ENCODE measurements at regions not wholly inside any gene's neighbourhood (a gene's known extent, or its start where the extent isn't known, plus 50 kb on each side); places are given as distances from the start of the nearest gene placed in this dataset.

DNA sequence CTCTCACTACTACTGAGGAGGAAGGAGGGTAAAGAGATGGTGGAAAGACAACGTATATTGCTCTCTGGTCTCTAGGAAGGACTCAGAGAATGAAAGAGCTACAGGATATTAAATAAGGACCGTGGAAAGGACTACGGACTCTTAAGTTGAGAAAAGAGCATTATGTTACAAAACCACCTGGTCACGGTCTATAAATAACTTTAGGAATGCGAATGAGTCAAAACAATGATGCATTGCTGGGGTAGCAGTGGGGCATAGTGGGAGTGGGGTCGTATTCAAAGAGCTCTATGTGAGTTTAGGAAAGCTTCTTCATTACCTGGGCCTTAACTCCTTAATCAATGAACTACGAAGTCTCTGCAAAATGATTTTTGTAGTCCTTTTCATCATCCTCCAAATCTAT, 295.7 kb upstream of the SOX14 start:
- no peak overlapping the region for H2AFZ ChIP-seq (ENCODE audit: low read depth, low read length)
- no peak overlapping the region for H3K4me3 ChIP-seq (ENCODE audit: insufficient read depth, low read depth, low read length)
- no peak overlapping the region for H3K9ac ChIP-seq (ENCODE audit: low read length)
- no peak overlapping the region for H3K27ac ChIP-seq (ENCODE audit: low read depth, low read length)
- H3K36me3 ChIP-seq (ENCODE audit: insufficient read depth, low read length) = no peaks in the 10 kb centered on the region
- no peaks in the 10 kb centered on the region for H3K9me3 ChIP-seq (ENCODE audit: insufficient read depth, low read depth, low read length)
- H4K20me1 ChIP-seq (ENCODE audit: insufficient read depth, low read length) = no peaks in the 10 kb centered on the region
- no peak overlapping the region for H3K4me3 Mint-ChIP-seq (ENCODE audit: unreplicated experiment)
- H3K36me3 Mint-ChIP-seq (ENCODE audit: low read depth, unreplicated experiment) = no peaks in the 10 kb centered on the region
- no peaks in the 10 kb centered on the region for H3K79me2 ChIP-seq (ENCODE audit: insufficient read depth, low read length)
- peaks cover 2% of the 10 kb centered on the region for H3K27me3 Mint-ChIP-seq (ENCODE audit: low read depth, unreplicated experiment)
- TF ChIP-seq EZH2 (IDR thresholded peaks at IDR 0.05; ENCODE audit: insufficient read depth, low read length) = no peak
- TF ChIP-seq, protein P1, sequence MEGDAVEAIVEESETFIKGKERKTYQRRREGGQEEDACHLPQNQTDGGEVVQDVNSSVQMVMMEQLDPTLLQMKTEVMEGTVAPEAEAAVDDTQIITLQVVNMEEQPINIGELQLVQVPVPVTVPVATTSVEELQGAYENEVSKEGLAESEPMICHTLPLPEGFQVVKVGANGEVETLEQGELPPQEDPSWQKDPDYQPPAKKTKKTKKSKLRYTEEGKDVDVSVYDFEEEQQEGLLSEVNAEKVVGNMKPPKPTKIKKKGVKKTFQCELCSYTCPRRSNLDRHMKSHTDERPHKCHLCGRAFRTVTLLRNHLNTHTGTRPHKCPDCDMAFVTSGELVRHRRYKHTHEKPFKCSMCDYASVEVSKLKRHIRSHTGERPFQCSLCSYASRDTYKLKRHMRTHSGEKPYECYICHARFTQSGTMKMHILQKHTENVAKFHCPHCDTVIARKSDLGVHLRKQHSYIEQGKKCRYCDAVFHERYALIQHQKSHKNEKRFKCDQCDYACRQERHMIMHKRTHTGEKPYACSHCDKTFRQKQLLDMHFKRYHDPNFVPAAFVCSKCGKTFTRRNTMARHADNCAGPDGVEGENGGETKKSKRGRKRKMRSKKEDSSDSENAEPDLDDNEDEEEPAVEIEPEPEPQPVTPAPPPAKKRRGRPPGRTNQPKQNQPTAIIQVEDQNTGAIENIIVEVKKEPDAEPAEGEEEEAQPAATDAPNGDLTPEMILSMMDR (IDR thresholded peaks at IDR 0.05; ENCODE audit: insufficient read depth, low read depth, low read length) = no peak
- FAIRE-seq = no peak
- no peaks in the 10 kb centered on the region for H3K27me3 ChIP-seq (ENCODE audit: insufficient read depth, low read length)
- H3K4me1 ChIP-seq (ENCODE audit: insufficient read depth, low read length) = no peaks in the 10 kb centered on the region
- no peaks in the 10 kb centered on the region for H3K9me3 Mint-ChIP-seq (ENCODE audit: unreplicated experiment)
- H3K4me2 ChIP-seq (ENCODE audit: low read length) = no peak overlapping the region
- no peak overlapping the region for H3K27ac Mint-ChIP-seq (ENCODE audit: unreplicated experiment)
- peaks cover 4% of the 10 kb centered on the region for H3K4me1 Mint-ChIP-seq (ENCODE audit: low read depth, unreplicated experiment)
- no peak for DNase-seq (ENCODE audit: low read depth)

DNA sequence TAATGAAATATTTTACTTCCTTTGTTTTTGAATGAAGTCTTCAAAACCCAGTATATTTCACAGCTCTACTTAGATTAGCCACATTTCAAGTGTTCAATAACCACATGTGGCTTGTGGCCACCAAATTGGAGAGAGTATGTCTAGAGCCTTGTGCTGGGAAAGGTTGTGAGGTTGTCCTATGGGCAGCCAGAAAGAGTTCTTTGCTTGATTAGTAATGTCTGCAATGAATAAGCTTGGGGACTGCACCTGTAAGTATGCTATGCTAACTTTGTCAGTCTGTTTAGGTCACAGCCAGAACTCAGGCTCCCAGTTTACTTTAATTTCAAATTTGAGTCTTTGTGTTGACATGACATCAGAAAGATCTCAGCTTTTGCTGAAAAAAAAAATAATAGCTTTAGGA, 294.9 kb upstream of the SOX14 start:
- Histone ChIP-seq H3K4me1 (ENCODE audit: insufficient read depth, low read length) (no peaks in the 10 kb centered on the region), H3K27ac (ENCODE audit: low read depth, low read length) (no peak overlapping the region), H3K4me3 (ENCODE audit: insufficient read depth, low read depth, low read length) (no peak overlapping the region), H3K27me3 (ENCODE audit: insufficient read depth, low read length) (no peaks in the 10 kb centered on the region), H3K36me3 (ENCODE audit: insufficient read depth, low read length) (no peaks in the 10 kb centered on the region), H4K20me1 (ENCODE audit: insufficient read depth, low read length) (no peaks in the 10 kb centered on the region), H2AFZ (ENCODE audit: low read depth, low read length) (no peak overlapping the region), H3K9me3 (ENCODE audit: insufficient read depth, low read depth, low read length) (peaks cover 3% of the 10 kb centered on the region), H3K9ac (ENCODE audit: low read length) (no peak overlapping the region), H3K4me2 (ENCODE audit: low read length) (no peak overlapping the region), H3K79me2 (ENCODE audit: insufficient read depth, low read length) (no peaks in the 10 kb centered on the region)
- Mint-ChIP-seq H3K4me1 (ENCODE audit: low read depth, unreplicated experiment) (peaks cover 4% of the 10 kb centered on the region), H3K9me3 (ENCODE audit: unreplicated experiment) (no peaks in the 10 kb centered on the region), H3K36me3 (ENCODE audit: low read depth, unreplicated experiment) (no peaks in the 10 kb centered on the region), H3K27ac (ENCODE audit: unreplicated experiment) (no peak overlapping the region), H3K27me3 (ENCODE audit: low read depth, unreplicated experiment) (no peaks in the 10 kb centered on the region), H3K4me3 (ENCODE audit: unreplicated experiment) (no peak overlapping the region)
- no peak for FAIRE-seq
- TF ChIP-seq, protein P1 (IDR thresholded peaks at IDR 0.05; ENCODE audit: insufficient read depth, low read depth, low read length) = no peak
- no peak for TF ChIP-seq EZH2 (IDR thresholded peaks at IDR 0.05; ENCODE audit: insufficient read depth, low read length)
- no peak for DNase-seq (ENCODE audit: low read depth)

DNA sequence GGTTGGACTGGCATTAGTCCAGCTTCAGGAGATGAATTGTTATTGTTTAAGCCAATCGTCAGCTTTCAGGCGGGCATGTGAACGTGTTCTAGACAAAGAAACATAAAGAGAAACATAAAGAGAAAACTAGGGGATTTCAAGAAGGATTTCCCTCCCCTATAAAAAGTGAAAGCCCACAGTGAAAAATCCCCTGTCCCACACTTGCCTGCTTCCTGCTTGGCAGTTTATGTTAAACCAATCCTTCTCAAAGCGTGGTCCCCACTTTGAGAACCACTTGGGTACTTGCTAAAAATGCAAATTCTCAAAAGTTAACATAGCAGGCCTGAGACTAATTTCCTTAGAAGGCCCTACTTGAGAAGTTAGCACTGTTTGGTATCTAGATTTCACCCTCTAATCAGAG, 293.0 kb upstream of the SOX14 start:
- Histone ChIP-seq H4K20me1 (ENCODE audit: insufficient read depth, low read length) (no peaks in the 10 kb centered on the region), H3K9me3 (ENCODE audit: insufficient read depth, low read depth, low read length) (peaks cover 3% of the 10 kb centered on the region), H3K9ac (ENCODE audit: low read length) (no peak overlapping the region), H3K79me2 (ENCODE audit: insufficient read depth, low read length) (no peaks in the 10 kb centered on the region), H3K4me2 (ENCODE audit: low read length) (no peak overlapping the region), H3K4me1 (ENCODE audit: insufficient read depth, low read length) (no peaks in the 10 kb centered on the region), H3K36me3 (ENCODE audit: insufficient read depth, low read length) (no peaks in the 10 kb centered on the region), H2AFZ (ENCODE audit: low read depth, low read length) (no peak overlapping the region), H3K27me3 (ENCODE audit: insufficient read depth, low read length) (no peaks in the 10 kb centered on the region), H3K4me3 (ENCODE audit: insufficient read depth, low read depth, low read length) (no peak overlapping the region), H3K27ac (ENCODE audit: low read depth, low read length) (no peak overlapping the region)
- H3K4me3 Mint-ChIP-seq (ENCODE audit: unreplicated experiment) = no peak overlapping the region
- TF ChIP-seq, protein P1 (IDR thresholded peaks at IDR 0.05; ENCODE audit: insufficient read depth, low read depth, low read length) = no peak
- TF ChIP-seq EZH2 (IDR thresholded peaks at IDR 0.05; ENCODE audit: insufficient read depth, low read length) = no peak
- H3K27ac Mint-ChIP-seq (ENCODE audit: unreplicated experiment) = no peak overlapping the region
- no peak for DNase-seq (ENCODE audit: low read depth)
- no peaks in the 10 kb centered on the region for H3K36me3 Mint-ChIP-seq (ENCODE audit: low read depth, unreplicated experiment)
- FAIRE-seq = no peak
- H3K9me3 Mint-ChIP-seq (ENCODE audit: unreplicated experiment) = no peaks in the 10 kb centered on the region
- H3K27me3 Mint-ChIP-seq (ENCODE audit: low read depth, unreplicated experiment) = no peaks in the 10 kb centered on the region
- peaks cover 4% of the 10 kb centered on the region for H3K4me1 Mint-ChIP-seq (ENCODE audit: low read depth, unreplicated experiment)
